ENCODE measurements at regions not wholly inside any gene's neighbourhood (a gene's known extent, or its start where the extent isn't known, plus 50 kb on each side); places are given as distances from the start of the nearest gene placed in this dataset.

DNA sequence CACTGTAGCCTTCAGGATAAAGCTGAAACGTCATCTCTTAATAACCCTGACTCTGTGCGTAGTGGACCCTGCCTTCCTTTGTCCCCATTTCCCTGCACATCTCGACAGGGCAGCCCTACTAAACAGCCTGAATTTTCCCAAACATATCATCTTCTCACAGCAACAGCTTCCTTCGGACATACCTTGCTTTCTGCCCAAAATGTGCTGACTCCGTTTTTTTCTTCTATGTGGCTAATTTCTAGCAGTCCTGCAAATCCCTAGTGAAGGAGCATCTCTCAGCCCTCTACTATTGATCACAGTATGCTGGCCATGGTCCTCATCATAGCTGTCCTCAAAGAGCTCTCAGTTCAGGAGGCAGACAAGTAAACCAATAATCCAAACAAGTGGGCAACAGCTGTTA, 53.1 kb upstream of the PCED1B start:
- TF ChIP-seq POLR2A (IDR thresholded peaks at IDR 0.05) = no peak
- TF ChIP-seq, protein P1, sequence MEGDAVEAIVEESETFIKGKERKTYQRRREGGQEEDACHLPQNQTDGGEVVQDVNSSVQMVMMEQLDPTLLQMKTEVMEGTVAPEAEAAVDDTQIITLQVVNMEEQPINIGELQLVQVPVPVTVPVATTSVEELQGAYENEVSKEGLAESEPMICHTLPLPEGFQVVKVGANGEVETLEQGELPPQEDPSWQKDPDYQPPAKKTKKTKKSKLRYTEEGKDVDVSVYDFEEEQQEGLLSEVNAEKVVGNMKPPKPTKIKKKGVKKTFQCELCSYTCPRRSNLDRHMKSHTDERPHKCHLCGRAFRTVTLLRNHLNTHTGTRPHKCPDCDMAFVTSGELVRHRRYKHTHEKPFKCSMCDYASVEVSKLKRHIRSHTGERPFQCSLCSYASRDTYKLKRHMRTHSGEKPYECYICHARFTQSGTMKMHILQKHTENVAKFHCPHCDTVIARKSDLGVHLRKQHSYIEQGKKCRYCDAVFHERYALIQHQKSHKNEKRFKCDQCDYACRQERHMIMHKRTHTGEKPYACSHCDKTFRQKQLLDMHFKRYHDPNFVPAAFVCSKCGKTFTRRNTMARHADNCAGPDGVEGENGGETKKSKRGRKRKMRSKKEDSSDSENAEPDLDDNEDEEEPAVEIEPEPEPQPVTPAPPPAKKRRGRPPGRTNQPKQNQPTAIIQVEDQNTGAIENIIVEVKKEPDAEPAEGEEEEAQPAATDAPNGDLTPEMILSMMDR (IDR thresholded peaks at IDR 0.05) = no peak
- H3K4me3 ChIP-seq = no peak overlapping the region
- ATAC-seq (no peak), DNase-seq (no peak)
- no peaks in the 10 kb centered on the region for H3K9me3 ChIP-seq
- intact Hi-C loops (cut with DNase I) = loop anchor here in 3 of 10 donors (10.0 kb wide), 2 partner anchors 681 to 901 kb away; no protein-coding TSS in a partner anchor
- H3K27me3 ChIP-seq = no peaks in the 10 kb centered on the region
- 69 to 80% (median 72%) methylated on average over 5 of the region's 5 CpGs for WGBS, 4 donors
- H3K4me1 ChIP-seq = peaks cover 0 to 7% (median 0%) of the 10 kb centered on the region in 12 donors
- no peaks in the 10 kb centered on the region for H3K36me3 ChIP-seq
- no peak overlapping the region for H3K27ac ChIP-seq

Data from heart left ventricle (tissue), 16 donors.